ENCODE measurements at regions not wholly inside any gene's neighbourhood (a gene's known extent, or its start where the extent isn't known, plus 50 kb on each side); places are given as distances from the start of the nearest gene placed in this dataset.
"Not testable (repeated sequence)": the region's sequence is repeated elsewhere in the genome, so short reads cannot be mapped to it uniquely, and the experiment has no call there.

GRCh38 chr2:126042089-126042488, 613.9 kb upstream of the GYPC start:
- Mint-ChIP-seq H3K27me3 (no peaks in the 10 kb centered on the region), H3K4me3 (no peak overlapping the region), H3K9me3 (no peaks in the 10 kb centered on the region), H3K4me1 (no peaks in the 10 kb centered on the region), H3K36me3 (no peaks in the 10 kb centered on the region), H3K27ac (no peak overlapping the region)
- DNase-seq (no peak), ATAC-seq (replicated peaks) (no peak)

- Mint-ChIP-seq H3K4me1 (no peaks in the 10 kb centered on the region), H3K36me3 (no peaks in the 10 kb centered on the region), H3K9me3 (peaks cover 10 to 17% of the 10 kb centered on the region in 2 donors), H3K4me3 (no peak overlapping the region), H3K27me3 (no peaks in the 10 kb centered on the region), H3K27ac (no peak overlapping the region)
- ATAC-seq (replicated peaks) (no peak), DNase-seq (no peak)
Measured at GRCh38 chr2:126048719-126049118, 607.2 kb upstream of the GYPC start.

GRCh38 chr2:126049461-126049860, 606.5 kb upstream of the GYPC start:
- Mint-ChIP-seq H3K4me1 (no peaks in the 10 kb centered on the region), H3K27me3 (no peaks in the 10 kb centered on the region), H3K27ac (no peak overlapping the region), H3K4me3 (no peak overlapping the region), H3K9me3 (peaks cover 17 to 20% of the 10 kb centered on the region in 2 donors), H3K36me3 (no peaks in the 10 kb centered on the region)
- no peak for DNase-seq
- ATAC-seq (replicated peaks) = no peak

- Mint-ChIP-seq H3K36me3 (no peaks in the 10 kb centered on the region), H3K4me1 (no peaks in the 10 kb centered on the region), H3K27ac (no peak overlapping the region), H3K27me3 (no peaks in the 10 kb centered on the region), H3K4me3 (no peak overlapping the region), H3K9me3 (peaks cover 19 to 20% of the 10 kb centered on the region in 2 donors)
- DNase-seq (no peak), ATAC-seq (replicated peaks) (no peak)
Measured at GRCh38 chr2:126050991-126051736, 604.8 kb upstream of the GYPC start.

- not testable (repeated sequence) for ATAC-seq (replicated peaks); H3K27me3 Mint-ChIP-seq; H3K36me3 Mint-ChIP-seq; DNase-seq; H3K4me3 Mint-ChIP-seq; H3K4me1 Mint-ChIP-seq; H3K27ac Mint-ChIP-seq
- H3K9me3 Mint-ChIP-seq = peaks cover 19 to 21% of the 10 kb centered on the region in 2 donors
Measured at GRCh38 chr2:126051737-126052240, 604.2 kb upstream of the GYPC start.

- no peak for ATAC-seq (replicated peaks)
- H3K27me3 Mint-ChIP-seq = no peaks in the 10 kb centered on the region
Measured at GRCh38 chr2:126059379-126059778, 596.6 kb upstream of the GYPC start.

GRCh38 chr2:126085011-126085795, 570.8 kb upstream of the GYPC start:
- no peaks in the 10 kb centered on the region for H3K27me3 Mint-ChIP-seq
- H3K4me3 Mint-ChIP-seq = no peak overlapping the region
- H3K4me1 Mint-ChIP-seq = no peaks in the 10 kb centered on the region
- no peak for DNase-seq
- no peak for ATAC-seq (replicated peaks)
- no peak overlapping the region for H3K27ac Mint-ChIP-seq
- H3K36me3 Mint-ChIP-seq = no peaks in the 10 kb centered on the region
- peaks cover 0 to 3% of the 10 kb centered on the region in 2 donors for H3K9me3 Mint-ChIP-seq

More at GRCh38 chr2:126059379-126059778, 596.6 kb upstream of the GYPC start:
- Mint-ChIP-seq H3K27ac (no peak overlapping the region), H3K4me1 (no peaks in the 10 kb centered on the region), H3K36me3 (no peaks in the 10 kb centered on the region), H3K4me3 (no peak overlapping the region), H3K9me3 (peaks cover 25 to 31% of the 10 kb centered on the region in 2 donors)
- no peak for DNase-seq

- Mint-ChIP-seq H3K36me3 (no peaks in the 10 kb centered on the region), H3K27ac (no peak overlapping the region), H3K27me3 (no peaks in the 10 kb centered on the region), H3K9me3 (peaks cover 3 to 14% of the 10 kb centered on the region in 2 donors), H3K4me1 (no peaks in the 10 kb centered on the region), H3K4me3 (no peak overlapping the region)
- ATAC-seq (replicated peaks) (no peak), DNase-seq (no peak)
Measured at GRCh38 chr2:126100962-126101361, 555.0 kb upstream of the GYPC start.

GRCh38 chr2:126106006-126106405, 550.0 kb upstream of the GYPC start:
- ATAC-seq (replicated peaks) (no peak), DNase-seq (no peak)
- peaks cover 4 to 10% of the 10 kb centered on the region in 2 donors for H3K9me3 Mint-ChIP-seq
- no peaks in the 10 kb centered on the region for H3K4me1 Mint-ChIP-seq
- H3K4me3 Mint-ChIP-seq = no peak overlapping the region
- H3K27me3 Mint-ChIP-seq = no peaks in the 10 kb centered on the region
- no peaks in the 10 kb centered on the region for H3K36me3 Mint-ChIP-seq
- no peak overlapping the region for H3K27ac Mint-ChIP-seq

- no peak for ATAC-seq (replicated peaks)
- no peak overlapping the region for H3K4me3 Mint-ChIP-seq
- no peaks in the 10 kb centered on the region for H3K36me3 Mint-ChIP-seq
- peaks cover 4 to 6% of the 10 kb centered on the region in 2 donors for H3K9me3 Mint-ChIP-seq
- DNase-seq = no peak
- H3K4me1 Mint-ChIP-seq = no peaks in the 10 kb centered on the region
- no peaks in the 10 kb centered on the region for H3K27me3 Mint-ChIP-seq
- H3K27ac Mint-ChIP-seq = no peak overlapping the region
Measured at GRCh38 chr2:126107883-126108282, 548.1 kb upstream of the GYPC start.

- no peaks in the 10 kb centered on the region for H3K36me3 Mint-ChIP-seq
- DNase-seq (no peak), ATAC-seq (replicated peaks) (no peak)
- no peak overlapping the region for H3K4me3 Mint-ChIP-seq
- H3K4me1 Mint-ChIP-seq = no peaks in the 10 kb centered on the region
- no peak overlapping the region for H3K27ac Mint-ChIP-seq
- H3K27me3 Mint-ChIP-seq = no peaks in the 10 kb centered on the region
- H3K9me3 Mint-ChIP-seq = no peaks in the 10 kb centered on the region
Measured at GRCh38 chr2:126115975-126116374, 540.0 kb upstream of the GYPC start.

- H3K4me3 Mint-ChIP-seq = no peak overlapping the region
- no peak overlapping the region for H3K27ac Mint-ChIP-seq
- DNase-seq (no peak), ATAC-seq (replicated peaks) (no peak)
- H3K4me1 Mint-ChIP-seq = no peaks in the 10 kb centered on the region
- H3K9me3 Mint-ChIP-seq = no peaks in the 10 kb centered on the region
- H3K27me3 Mint-ChIP-seq = no peaks in the 10 kb centered on the region
- H3K36me3 Mint-ChIP-seq = no peaks in the 10 kb centered on the region
Measured at GRCh38 chr2:126117886-126118285, 538.1 kb upstream of the GYPC start.

- DNase-seq = no peak
- no peaks in the 10 kb centered on the region for H3K36me3 Mint-ChIP-seq
- H3K9me3 Mint-ChIP-seq = peaks cover 10 to 14% of the 10 kb centered on the region in 2 donors
- ATAC-seq (replicated peaks) = no peak
- no peak overlapping the region for H3K4me3 Mint-ChIP-seq
- H3K27me3 Mint-ChIP-seq = no peaks in the 10 kb centered on the region
- H3K27ac Mint-ChIP-seq = no peak overlapping the region
- no peaks in the 10 kb centered on the region for H3K4me1 Mint-ChIP-seq
Measured at GRCh38 chr2:126145752-126146151, 510.2 kb upstream of the GYPC start.

- no peak overlapping the region for H3K4me3 Mint-ChIP-seq
- H3K27ac Mint-ChIP-seq = no peak overlapping the region
- H3K27me3 Mint-ChIP-seq = no peaks in the 10 kb centered on the region
- peaks cover 11 to 30% of the 10 kb centered on the region in 2 donors for H3K9me3 Mint-ChIP-seq
- H3K4me1 Mint-ChIP-seq = no peaks in the 10 kb centered on the region
- H3K36me3 Mint-ChIP-seq = no peaks in the 10 kb centered on the region
- DNase-seq (no peak), ATAC-seq (replicated peaks) (no peak)
Measured at GRCh38 chr2:126154256-126154785, 501.6 kb upstream of the GYPC start.

- not testable (repeated sequence) for H3K4me3 Mint-ChIP-seq; DNase-seq; H3K27ac Mint-ChIP-seq; ATAC-seq (replicated peaks); H3K27me3 Mint-ChIP-seq; H3K9me3 Mint-ChIP-seq; H3K36me3 Mint-ChIP-seq; H3K4me1 Mint-ChIP-seq
Measured at GRCh38 chr2:126160950-126161349, 495.0 kb upstream of the GYPC start.
